Fibroblast of mammary gland (primary cell): ENCODE measurements at regions not wholly inside any gene's neighbourhood (a gene's known extent, or its start where the extent isn't known, plus 50 kb on each side); places are given as distances from the start of the nearest gene placed in this dataset.

Experiments
- DNase-seq: peaks from one replicate; pipeline ENCODE4 v3.0.0-alpha.2; 2010; ENCODE audit warnings: low read depth
- H3K4me3 ChIP-seq: 2 replicates; pipeline ENCODE4 v1.5.1; 2011; ENCODE audit warnings: low read depth, mild to moderate bottlenecking, low read length, moderate library complexity; ENCODE audit not compliant: control insufficient read depth
- TF ChIP-seq, protein P1 (sequence below): conservative IDR thresholded peaks from 2 replicates; pipeline ENCODE4 v1.5.1; 2011; ENCODE audit warnings: low read depth, low read length, inconsistent platforms; ENCODE audit not compliant: control insufficient read depth, insufficient read depth

DNA sequence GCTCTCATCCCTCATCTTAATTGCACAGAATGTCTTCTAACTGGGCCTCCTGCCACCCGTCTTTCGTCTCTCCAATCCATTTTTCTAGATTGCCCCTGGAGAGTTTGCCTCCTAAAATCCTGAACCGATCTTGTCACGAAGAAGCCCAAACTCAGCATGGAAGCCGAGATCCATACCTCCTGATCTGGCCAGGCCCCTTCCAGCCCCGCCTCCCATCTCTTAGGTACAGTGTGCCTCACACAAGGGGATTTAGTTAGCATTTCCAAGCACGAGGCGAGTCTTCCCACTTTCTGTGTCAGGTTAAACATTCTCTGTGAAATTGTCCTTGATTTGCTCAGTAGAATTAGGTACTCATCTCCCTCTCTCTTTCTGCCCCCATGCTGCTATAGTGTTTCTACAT is 80.0 kb upstream of the TENM3 start:
- TF ChIP-seq, protein P1, sequence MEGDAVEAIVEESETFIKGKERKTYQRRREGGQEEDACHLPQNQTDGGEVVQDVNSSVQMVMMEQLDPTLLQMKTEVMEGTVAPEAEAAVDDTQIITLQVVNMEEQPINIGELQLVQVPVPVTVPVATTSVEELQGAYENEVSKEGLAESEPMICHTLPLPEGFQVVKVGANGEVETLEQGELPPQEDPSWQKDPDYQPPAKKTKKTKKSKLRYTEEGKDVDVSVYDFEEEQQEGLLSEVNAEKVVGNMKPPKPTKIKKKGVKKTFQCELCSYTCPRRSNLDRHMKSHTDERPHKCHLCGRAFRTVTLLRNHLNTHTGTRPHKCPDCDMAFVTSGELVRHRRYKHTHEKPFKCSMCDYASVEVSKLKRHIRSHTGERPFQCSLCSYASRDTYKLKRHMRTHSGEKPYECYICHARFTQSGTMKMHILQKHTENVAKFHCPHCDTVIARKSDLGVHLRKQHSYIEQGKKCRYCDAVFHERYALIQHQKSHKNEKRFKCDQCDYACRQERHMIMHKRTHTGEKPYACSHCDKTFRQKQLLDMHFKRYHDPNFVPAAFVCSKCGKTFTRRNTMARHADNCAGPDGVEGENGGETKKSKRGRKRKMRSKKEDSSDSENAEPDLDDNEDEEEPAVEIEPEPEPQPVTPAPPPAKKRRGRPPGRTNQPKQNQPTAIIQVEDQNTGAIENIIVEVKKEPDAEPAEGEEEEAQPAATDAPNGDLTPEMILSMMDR, result no peak
- H3K4me3 ChIP-seq, result no peak overlapping the region
- no peak for DNase-seq

DNA sequence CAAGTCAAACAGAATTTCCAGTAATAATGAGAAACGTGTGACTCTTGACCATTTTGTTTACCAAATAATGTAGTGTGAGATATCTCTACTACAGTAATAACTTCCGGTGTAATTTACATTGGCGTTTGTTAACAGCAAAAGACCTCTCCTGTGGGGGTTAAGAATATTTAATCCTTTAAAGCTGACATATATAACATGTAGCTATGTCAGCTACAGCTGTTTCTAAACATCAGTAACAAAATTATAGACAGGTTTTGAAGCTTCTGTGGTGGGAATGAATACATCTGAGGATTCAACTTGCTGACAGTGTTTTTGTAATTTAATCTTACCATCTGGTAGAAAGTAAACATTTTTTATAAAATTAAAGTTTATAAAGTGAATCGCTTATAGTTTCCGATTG is 73.6 kb upstream of the TENM3 start:
- TF ChIP-seq, protein P1, result no peak
- no peak overlapping the region for H3K4me3 ChIP-seq
- DNase-seq, result no peak

DNA sequence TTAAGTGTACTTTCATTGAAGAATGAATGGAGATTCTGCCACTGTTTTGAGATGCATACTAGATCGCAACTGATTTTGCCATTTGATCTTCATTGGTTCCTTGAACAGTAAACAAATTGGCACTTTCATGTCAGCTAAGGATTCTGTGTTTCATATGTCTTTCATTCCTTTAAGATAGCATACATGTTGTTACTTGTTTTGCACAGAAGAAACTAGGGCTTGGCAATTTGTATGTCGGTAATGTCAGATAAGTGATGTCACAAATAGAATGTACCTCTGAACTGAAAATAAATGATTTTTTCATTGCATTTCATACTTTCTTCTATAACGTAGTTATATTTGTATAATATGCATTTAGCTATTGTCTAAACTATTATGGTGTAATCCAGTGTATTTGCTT is 73.2 kb upstream of the TENM3 start:
- TF ChIP-seq, protein P1, result no peak
- no peak for DNase-seq
- H3K4me3 ChIP-seq, result no peak overlapping the region

DNA sequence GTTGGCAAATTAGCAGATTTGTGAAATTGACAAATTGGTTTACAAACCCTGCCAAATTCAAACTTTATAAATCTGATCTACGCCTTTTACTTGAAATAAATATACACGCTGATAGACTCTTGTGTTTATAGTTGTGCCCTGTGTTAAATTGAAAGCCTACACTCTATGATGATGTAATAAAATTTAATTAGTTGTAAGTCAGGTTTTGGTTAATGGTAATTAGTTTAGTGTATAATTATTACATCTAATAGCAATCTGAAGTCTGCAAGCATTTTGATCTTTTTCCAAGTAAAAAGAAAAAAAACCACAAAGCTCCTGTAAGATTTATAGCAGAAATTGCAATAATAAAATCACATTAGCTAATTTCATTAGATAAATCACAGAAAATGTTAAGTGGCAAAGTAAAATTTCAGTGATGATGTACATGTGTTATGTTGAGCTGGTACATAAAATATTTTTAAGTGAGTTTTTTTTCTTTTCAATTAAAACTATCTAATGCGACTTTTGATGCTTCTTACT is 72.7 kb upstream of the TENM3 start:
- DNase-seq, result no peak
- TF ChIP-seq, protein P1, result no peak
- no peak overlapping the region for H3K4me3 ChIP-seq

DNA sequence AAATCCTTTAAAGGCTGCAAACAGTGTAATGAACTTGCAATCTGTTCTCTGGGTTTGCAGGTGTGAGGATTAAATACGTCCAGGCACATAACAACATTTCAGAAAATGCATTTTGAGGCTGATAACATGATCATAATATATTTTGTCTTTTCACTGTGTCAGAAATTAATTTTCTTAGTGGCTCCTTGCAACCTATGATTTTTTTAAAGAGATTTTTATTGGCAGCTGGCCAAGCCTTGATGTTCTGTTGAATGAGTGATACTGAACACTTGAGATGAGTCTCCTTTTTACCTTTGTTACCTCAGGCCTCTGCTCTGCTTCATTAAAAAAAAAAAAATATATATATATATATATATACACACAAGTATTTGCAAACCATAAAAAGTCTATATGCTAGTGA is 68.2 kb upstream of the TENM3 start:
- DNase-seq, result no peak
- H3K4me3 ChIP-seq, result no peak overlapping the region
- TF ChIP-seq, protein P1, result no peak

DNA sequence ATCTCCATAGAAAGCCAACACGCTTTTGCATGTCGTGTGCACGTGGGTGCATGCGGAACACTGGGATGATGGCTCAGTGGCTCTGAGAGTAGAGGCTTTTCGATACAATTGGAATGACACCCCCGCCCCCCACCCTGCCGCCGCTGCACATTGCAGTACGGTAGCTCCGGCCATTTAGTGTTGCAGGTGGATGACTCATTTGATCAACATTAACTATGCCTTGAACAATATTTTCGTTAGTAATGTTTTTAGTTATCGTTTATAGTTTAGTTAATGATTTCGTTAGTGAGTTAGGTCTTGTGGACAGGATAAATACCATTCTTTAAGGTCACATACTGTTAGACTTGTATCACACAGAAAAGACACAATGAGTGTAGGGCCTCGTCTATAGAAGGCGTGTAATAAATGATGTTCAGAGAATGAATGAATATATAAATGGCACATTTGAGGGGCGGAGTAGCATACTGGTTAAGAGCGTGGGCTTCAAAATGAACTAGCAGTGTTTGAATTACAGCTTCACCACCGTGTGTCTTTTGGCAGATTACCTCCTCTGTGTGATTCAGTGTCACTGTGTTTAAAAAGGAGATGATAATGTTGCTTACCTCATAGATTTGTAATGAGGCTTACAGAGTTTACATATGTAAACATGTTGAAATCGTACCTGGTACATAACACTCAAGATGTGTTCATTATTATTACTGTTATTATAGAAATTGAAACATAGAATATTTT is 67.2 kb upstream of the TENM3 start:
- TF ChIP-seq, protein P1, result no peak
- no peak overlapping the region for H3K4me3 ChIP-seq
- peak; percentile 30 for DNase-seq
